Thyroid gland (tissue), 4 donors: ENCODE measurements at regions not wholly inside any gene's neighbourhood (a gene's known extent, or its start where the extent isn't known, plus 50 kb on each side); places are given as distances from the start of the nearest gene placed in this dataset.
"Not testable (repeated sequence)": the region's sequence is repeated elsewhere in the genome, so short reads cannot be mapped to it uniquely, and the experiment has no call there.

Experiments used
- CTCF ChIP-seq, 6 experiments: fragments of 200-600 bp in 3 of 6; fragments of 450-650 bp in 3 of 6; sonication (generic) in 3 of 6; IDR thresholded peaks; one replicate each; pipeline ENCODE4 v1.5.1; 2016 to 2019; ENCODE audit warnings: antibody characterized with exemption in 6 of 6, mild to moderate bottlenecking in 2 of 6, inconsistent platforms in 1 of 6, moderate library complexity in 1 of 6
- POLR2A ChIP-seq, 2 donors: fragments of 450-650 bp; IDR thresholded peaks; one replicate each; pipeline ENCODE4 v1.6.1; 2017; ENCODE audit warnings: antibody characterized with exemption in 2 of 2, mild to moderate bottlenecking in 2 of 2, moderate library complexity in 1 of 2

DNA sequence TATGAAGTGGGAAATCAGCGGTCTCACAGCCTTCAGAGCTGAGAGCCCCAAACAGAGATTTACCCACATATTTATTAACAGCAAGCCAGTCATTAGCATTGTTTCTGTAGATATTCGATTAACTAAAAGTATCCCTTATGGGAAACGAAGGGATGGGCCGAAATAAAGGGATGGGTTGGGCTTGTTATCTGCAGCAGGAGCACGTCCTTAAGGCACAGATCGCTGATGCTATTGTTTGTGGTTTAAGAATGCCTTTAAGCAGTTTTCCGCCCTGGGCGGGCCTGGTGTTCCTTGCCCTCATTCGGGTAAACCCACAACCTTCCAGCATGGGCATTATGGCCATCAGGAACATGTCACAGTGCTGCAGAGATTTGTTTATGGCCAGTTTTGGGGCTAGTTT, 580.3 kb upstream of the CHD1 start:
- not testable (repeated sequence) for TF ChIP-seq CTCF, POLR2A (IDR thresholded peaks at IDR 0.05)
